ENCODE measurements at regions not wholly inside any gene's neighbourhood (a gene's known extent, or its start where the extent isn't known, plus 50 kb on each side); places are given as distances from the start of the nearest gene placed in this dataset.
A peak's percentile ranks its signal among the peaks of the same experiment; 100 is the strongest.

- DNase-seq (ENCODE audit: low read depth), result no peak
- H3K4me3 ChIP-seq (ENCODE audit: low read length), result no peak overlapping the region
- TF ChIP-seq CTCF (conservative IDR thresholded peaks at IDR 0.05; ENCODE audit: low read depth, low read length), result no peak
These were observed 492.5 kb downstream of the MAT2B start for GRCh38 chr5:163997965-163998364.

GRCh38 chr5:164000241-164000640 is 494.8 kb downstream of the MAT2B start:
- no peak for TF ChIP-seq CTCF (conservative IDR thresholded peaks at IDR 0.05; ENCODE audit: low read depth, low read length)
- H3K4me3 ChIP-seq (ENCODE audit: low read length), result no peak overlapping the region
- no peak for DNase-seq (ENCODE audit: low read depth)

- no peak overlapping the region for H3K4me3 ChIP-seq (ENCODE audit: low read length)
- no peak for TF ChIP-seq CTCF (conservative IDR thresholded peaks at IDR 0.05; ENCODE audit: low read depth, low read length)
- DNase-seq (ENCODE audit: low read depth), result no peak
These were observed 495.4 kb downstream of the MAT2B start for GRCh38 chr5:164000819-164001218.

- DNase-seq (ENCODE audit: low read depth), result peak; percentile 30
- TF ChIP-seq CTCF (conservative IDR thresholded peaks at IDR 0.05; ENCODE audit: low read depth, low read length), result no peak
- H3K4me3 ChIP-seq (ENCODE audit: low read length), result no peak overlapping the region
These were observed 496.8 kb downstream of the MAT2B start for GRCh38 chr5:164002214-164002613.

GRCh38 chr5:164002628-164003027 is 497.2 kb downstream of the MAT2B start:
- DNase-seq (ENCODE audit: low read depth), result peak; percentile 63
- TF ChIP-seq CTCF (conservative IDR thresholded peaks at IDR 0.05; ENCODE audit: low read depth, low read length), result no peak
- no peak overlapping the region for H3K4me3 ChIP-seq (ENCODE audit: low read length)

- no peak overlapping the region for H3K4me3 ChIP-seq (ENCODE audit: low read length)
- DNase-seq (ENCODE audit: low read depth), result no peak
- no peak for TF ChIP-seq CTCF (conservative IDR thresholded peaks at IDR 0.05; ENCODE audit: low read depth, low read length)
These were observed 499.7 kb downstream of the MAT2B start for GRCh38 chr5:164005071-164005470.

- TF ChIP-seq CTCF (conservative IDR thresholded peaks at IDR 0.05; ENCODE audit: low read depth, low read length), result no peak
- DNase-seq (ENCODE audit: low read depth), result no peak
- H3K4me3 ChIP-seq (ENCODE audit: low read length), result no peak overlapping the region
These were observed 501.6 kb downstream of the MAT2B start for GRCh38 chr5:164007064-164007463.
